GM08714 (cell line): ENCODE measurements at regions not wholly inside any gene's neighbourhood (a gene's known extent, or its start where the extent isn't known, plus 50 kb on each side); places are given as distances from the start of the nearest gene placed in this dataset.

Experiments
- H3K4me3 ChIP-seq: fragments of 200-500 bp; sonication (Bioruptor generic); 2 replicates; pipeline ENCODE4 v1.5.1; 2014; ENCODE audit warnings: mild to moderate bottlenecking, low read length, inconsistent platforms
- ZNF274 ChIP-seq: IDR thresholded peaks from 2 replicates; pipeline ENCODE4 v1.6.1; 2012; ENCODE audit warnings: mild to moderate bottlenecking, low read depth, low read length

- no peak overlapping the region for H3K4me3 ChIP-seq
- no peak for TF ChIP-seq ZNF274
Measured at GRCh38 chr18:24999650-25000267, 352.2 kb downstream of the ZNF521 start.

- no peak overlapping the region for H3K4me3 ChIP-seq
- no peak for TF ChIP-seq ZNF274
Measured at GRCh38 chr18:25001803-25002202, 350.2 kb downstream of the ZNF521 start.

- TF ChIP-seq ZNF274: no peak
- no peak overlapping the region for H3K4me3 ChIP-seq
Measured at GRCh38 chr18:25005541-25006403, 346.2 kb downstream of the ZNF521 start.

- TF ChIP-seq ZNF274: no peak
- H3K4me3 ChIP-seq: no peak overlapping the region
Measured at GRCh38 chr18:25010623-25011374, 341.2 kb downstream of the ZNF521 start.
